Cardiac fibroblast (primary cell): ENCODE measurements at regions not wholly inside any gene's neighbourhood (a gene's known extent, or its start where the extent isn't known, plus 50 kb on each side); places are given as distances from the start of the nearest gene placed in this dataset.
"Not testable (repeated sequence)": the region's sequence is repeated elsewhere in the genome, so short reads cannot be mapped to it uniquely, and the experiment has no call there.

Experiments
- DNase-seq, 2 donors: peaks; one replicate each; pipeline versions ENCODE4 v3.0.0 to v3.0.0-alpha.2; 2010; ENCODE audit warnings: low read depth in 2 of 2
- H3K4me3 ChIP-seq, 2 donors: replicated peaks in 1 of 2; 1 replicate in 1 of 2; 2 replicates in 1 of 2; pipeline ENCODE4 v1.5.1; 2011; ENCODE audit warnings: low read depth in 2 of 2, low read length in 2 of 2, mild to moderate bottlenecking in 2 of 2, moderate library complexity in 1 of 2
- TF ChIP-seq, protein P1 (sequence below): IDR thresholded peaks from one replicate; pipeline ENCODE4 v1.5.1; 2011; ENCODE audit warnings: low read depth, mild to moderate bottlenecking, low read length, inconsistent platforms

GRCh38 chr5:33079548-33079947 is 361.2 kb upstream of the TARS1 start:
- DNase-seq, result peak in 1 of 2 donors; percentile 60
- TF ChIP-seq, protein P1, sequence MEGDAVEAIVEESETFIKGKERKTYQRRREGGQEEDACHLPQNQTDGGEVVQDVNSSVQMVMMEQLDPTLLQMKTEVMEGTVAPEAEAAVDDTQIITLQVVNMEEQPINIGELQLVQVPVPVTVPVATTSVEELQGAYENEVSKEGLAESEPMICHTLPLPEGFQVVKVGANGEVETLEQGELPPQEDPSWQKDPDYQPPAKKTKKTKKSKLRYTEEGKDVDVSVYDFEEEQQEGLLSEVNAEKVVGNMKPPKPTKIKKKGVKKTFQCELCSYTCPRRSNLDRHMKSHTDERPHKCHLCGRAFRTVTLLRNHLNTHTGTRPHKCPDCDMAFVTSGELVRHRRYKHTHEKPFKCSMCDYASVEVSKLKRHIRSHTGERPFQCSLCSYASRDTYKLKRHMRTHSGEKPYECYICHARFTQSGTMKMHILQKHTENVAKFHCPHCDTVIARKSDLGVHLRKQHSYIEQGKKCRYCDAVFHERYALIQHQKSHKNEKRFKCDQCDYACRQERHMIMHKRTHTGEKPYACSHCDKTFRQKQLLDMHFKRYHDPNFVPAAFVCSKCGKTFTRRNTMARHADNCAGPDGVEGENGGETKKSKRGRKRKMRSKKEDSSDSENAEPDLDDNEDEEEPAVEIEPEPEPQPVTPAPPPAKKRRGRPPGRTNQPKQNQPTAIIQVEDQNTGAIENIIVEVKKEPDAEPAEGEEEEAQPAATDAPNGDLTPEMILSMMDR, result no peak

GRCh38 chr5:33080287-33080686 is 360.5 kb upstream of the TARS1 start:
- no peak overlapping the region for H3K4me3 ChIP-seq
- TF ChIP-seq, protein P1, result no peak
- DNase-seq, result no peak

More at GRCh38 chr5:33079548-33079947, 361.2 kb upstream of the TARS1 start:
- no peak overlapping the region for H3K4me3 ChIP-seq

DNA sequence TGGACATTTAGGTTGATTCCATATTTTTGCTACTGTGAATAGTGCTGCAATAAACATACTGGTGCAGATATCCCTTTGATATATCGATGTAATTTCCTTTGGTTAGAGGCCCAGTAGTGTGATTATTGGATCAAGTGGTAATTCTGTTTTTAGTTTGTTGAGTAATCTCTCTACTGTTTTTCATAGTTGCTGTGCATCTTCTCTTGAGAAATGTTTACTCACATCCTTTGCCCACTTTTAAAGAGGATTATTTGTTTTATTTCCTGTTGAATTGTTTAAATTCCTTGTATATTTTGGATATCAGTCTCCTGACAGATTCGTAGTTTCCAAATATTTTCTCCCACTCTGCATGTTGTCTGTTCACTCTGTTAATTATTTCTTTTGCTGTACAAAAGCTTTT is 352.6 kb upstream of the TARS1 start:
- DNase-seq, result peak; percentile 32 to 54
- no peak overlapping the region for H3K4me3 ChIP-seq

DNA sequence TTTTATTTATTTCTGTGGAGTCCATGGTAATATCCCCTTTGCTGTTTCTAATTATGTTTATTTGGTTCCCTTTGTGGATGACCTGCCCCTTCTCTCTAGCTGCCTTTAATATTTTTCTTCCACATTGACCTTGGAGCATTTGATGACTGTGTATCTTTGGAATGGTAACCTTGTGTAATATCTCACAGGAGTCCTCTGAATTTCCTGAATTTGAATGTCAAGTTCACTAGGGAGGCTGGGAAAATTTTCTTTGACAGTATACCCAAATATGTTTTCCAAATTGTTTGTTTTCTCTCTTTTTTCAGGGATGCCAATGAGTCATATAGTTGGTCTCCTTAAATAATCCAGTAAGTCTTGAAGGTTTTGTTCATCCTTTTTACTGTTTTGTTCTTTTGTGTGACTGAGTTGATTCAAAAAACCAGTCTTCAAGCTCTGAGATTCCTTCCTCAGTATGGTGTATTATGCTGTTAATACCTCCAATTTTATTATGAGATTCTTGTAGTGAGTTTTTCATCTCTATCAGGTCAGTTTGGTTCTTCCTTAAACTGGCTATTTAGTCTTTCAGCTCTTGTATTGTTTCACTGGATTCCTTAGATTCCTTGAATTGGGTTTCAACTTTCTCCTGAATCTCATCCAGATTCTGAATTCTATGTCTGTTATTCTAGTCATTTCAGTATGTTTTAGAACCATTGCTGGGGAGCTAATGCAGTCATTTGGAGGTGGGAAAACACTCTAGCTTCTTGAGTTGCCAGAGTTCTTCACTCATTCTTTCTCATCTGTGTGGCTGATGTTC is 349.0 kb upstream of the TARS1 start:
- peak; percentile 77 to 87 for DNase-seq
- TF ChIP-seq, protein P1, result no peak
- H3K4me3 ChIP-seq, result no peak overlapping the region

More for the DNA sequence above, 352.6 kb upstream of the TARS1 start:
- TF ChIP-seq, protein P1, result no peak

- TF ChIP-seq, protein P1, result no peak
- DNase-seq, result no peak
These were observed 348.0 kb upstream of the TARS1 start for GRCh38 chr5:33092719-33093118.

GRCh38 chr5:33102551-33102950 is 338.2 kb upstream of the TARS1 start:
- no peak overlapping the region for H3K4me3 ChIP-seq
- TF ChIP-seq, protein P1, result no peak

More at GRCh38 chr5:33092719-33093118, 348.0 kb upstream of the TARS1 start:
- no peak overlapping the region for H3K4me3 ChIP-seq

DNA sequence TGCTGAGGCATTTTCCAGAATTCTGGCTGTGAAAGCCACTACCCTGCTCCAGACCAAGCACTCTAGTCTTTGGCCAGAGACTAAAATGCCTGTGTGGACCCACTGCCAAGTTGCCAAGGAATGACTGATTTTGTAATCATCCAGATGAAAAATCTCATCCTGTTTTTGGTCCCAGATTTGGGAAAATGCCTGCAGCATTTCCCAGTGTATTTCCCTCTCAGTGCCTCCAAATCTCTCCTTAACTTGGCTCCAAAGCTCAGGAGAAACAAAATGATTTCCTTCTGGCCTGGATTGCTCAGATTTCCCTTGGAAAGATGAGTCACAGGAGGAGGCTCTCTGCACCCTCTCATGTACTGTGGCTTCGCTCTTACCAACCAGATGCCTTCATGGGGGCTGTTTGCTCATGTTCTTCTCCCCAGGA is 335.2 kb upstream of the TARS1 start:
- no peak overlapping the region for H3K4me3 ChIP-seq
- DNase-seq, result peak; percentile 66 to 83
- TF ChIP-seq, protein P1, result no peak

More at GRCh38 chr5:33102551-33102950, 338.2 kb upstream of the TARS1 start:
- peak in 1 of 2 donors; percentile 50 for DNase-seq

- peak; percentile 30 to 62 for DNase-seq
- not testable (repeated sequence) for H3K4me3 ChIP-seq
These were observed 330.3 kb upstream of the TARS1 start for GRCh38 chr5:33110496-33110895.
